Fibroblast of mammary gland (primary cell): ENCODE measurements at regions not wholly inside any gene's neighbourhood (a gene's known extent, or its start where the extent isn't known, plus 50 kb on each side); places are given as distances from the start of the nearest gene placed in this dataset.
"Not testable (repeated sequence)": the region's sequence is repeated elsewhere in the genome, so short reads cannot be mapped to it uniquely, and the experiment has no call there.

Source experiments
- DNase-seq: peaks from one replicate; pipeline ENCODE4 v3.0.0-alpha.2; 2010; ENCODE audit warnings: low read depth
- H3K4me3 ChIP-seq: 2 replicates; pipeline ENCODE4 v1.5.1; 2011; ENCODE audit warnings: low read depth, mild to moderate bottlenecking, low read length, moderate library complexity; ENCODE audit not compliant: control insufficient read depth
- TF ChIP-seq, protein P1 (sequence below): conservative IDR thresholded peaks from 2 replicates; pipeline ENCODE4 v1.5.1; 2011; ENCODE audit warnings: low read depth, low read length, inconsistent platforms; ENCODE audit not compliant: control insufficient read depth, insufficient read depth

DNA sequence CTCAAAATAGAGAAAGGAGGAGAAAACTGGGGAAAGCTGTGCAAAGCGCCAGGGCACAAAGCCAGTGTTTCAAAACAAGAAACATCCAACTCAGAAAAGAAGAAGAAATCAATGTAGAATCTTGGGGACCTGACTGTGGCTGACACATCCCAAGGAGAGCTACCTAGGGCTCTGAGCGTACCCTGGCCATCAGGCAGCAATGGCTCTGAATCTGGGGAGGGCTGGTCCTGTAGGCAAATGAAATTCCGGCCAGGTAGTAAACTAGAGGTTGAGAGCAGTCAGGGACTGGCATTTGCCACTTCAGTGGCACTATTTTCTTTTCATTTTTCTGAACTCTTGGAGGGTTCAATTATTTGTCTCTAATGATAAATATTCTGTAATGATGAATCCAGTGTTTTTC is 525.8 kb downstream of the STK39 start:
- TF ChIP-seq, protein P1, sequence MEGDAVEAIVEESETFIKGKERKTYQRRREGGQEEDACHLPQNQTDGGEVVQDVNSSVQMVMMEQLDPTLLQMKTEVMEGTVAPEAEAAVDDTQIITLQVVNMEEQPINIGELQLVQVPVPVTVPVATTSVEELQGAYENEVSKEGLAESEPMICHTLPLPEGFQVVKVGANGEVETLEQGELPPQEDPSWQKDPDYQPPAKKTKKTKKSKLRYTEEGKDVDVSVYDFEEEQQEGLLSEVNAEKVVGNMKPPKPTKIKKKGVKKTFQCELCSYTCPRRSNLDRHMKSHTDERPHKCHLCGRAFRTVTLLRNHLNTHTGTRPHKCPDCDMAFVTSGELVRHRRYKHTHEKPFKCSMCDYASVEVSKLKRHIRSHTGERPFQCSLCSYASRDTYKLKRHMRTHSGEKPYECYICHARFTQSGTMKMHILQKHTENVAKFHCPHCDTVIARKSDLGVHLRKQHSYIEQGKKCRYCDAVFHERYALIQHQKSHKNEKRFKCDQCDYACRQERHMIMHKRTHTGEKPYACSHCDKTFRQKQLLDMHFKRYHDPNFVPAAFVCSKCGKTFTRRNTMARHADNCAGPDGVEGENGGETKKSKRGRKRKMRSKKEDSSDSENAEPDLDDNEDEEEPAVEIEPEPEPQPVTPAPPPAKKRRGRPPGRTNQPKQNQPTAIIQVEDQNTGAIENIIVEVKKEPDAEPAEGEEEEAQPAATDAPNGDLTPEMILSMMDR: no peak
- DNase-seq: no peak

DNA sequence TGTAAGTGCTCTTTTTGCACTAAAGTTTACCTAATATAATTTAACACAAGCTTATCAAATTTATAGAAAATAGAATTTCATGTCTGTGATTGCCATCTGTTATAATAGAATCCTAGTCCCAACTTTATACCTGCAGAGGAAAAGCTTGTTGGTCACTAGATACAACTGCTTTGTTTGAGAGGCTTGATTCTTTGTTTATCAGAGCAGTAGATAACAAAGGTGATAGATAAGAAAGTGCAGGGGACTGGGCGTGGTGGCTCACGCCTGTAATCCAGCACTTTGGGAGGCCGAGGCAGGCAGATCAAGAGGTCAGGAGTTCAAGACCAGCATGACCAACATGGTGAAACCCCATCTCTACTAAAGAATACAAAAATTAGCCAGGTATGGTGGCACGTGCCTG is 528.0 kb downstream of the STK39 start:
- H3K4me3 ChIP-seq: no peak overlapping the region
- DNase-seq: no peak
- TF ChIP-seq, protein P1: no peak

More for the DNA sequence above, 525.8 kb downstream of the STK39 start:
- no peak overlapping the region for H3K4me3 ChIP-seq

DNA sequence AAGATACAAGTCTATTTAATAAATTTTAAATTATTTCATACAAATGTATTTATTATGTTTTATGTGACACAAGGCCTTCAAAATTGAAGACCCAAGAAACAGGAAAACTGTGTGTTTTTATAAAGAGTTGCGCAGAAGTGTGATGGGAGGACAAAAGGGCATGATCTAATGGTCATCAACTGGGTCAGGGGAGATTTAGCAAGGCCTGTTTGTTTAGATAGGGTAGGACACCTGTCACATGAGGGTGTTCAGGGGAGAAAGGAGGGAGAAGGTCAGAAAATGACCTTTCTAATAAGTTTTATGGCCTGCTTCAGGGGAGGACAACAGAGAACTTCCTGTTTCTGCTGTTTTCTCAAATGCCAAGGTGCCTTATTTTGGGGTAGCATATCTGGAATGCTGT is 528.8 kb downstream of the STK39 start:
- no peak for DNase-seq
- TF ChIP-seq, protein P1: no peak
- H3K4me3 ChIP-seq: no peak overlapping the region

DNA sequence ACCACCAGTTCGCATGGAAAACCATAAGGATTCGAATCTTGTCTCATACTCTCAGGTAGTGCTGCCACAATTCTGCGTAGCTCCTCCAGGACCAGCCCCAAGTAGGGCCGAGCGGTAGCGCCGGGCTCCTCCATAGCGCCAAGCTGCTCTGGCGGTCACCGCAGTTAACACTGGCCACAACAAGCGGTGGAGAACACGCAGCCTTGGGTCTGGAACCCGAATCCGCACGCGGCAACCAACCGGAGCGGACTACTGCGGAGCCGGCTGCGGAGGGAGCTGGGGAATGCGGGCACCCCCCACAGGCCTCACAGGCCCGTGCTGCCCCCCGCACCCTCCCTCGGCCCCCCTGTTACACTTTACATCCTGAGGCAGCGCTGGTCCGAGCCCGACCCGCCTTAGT is 531.5 kb downstream of the STK39 start:
- no peak for DNase-seq
- TF ChIP-seq, protein P1: no peak
- no peak overlapping the region for H3K4me3 ChIP-seq

DNA sequence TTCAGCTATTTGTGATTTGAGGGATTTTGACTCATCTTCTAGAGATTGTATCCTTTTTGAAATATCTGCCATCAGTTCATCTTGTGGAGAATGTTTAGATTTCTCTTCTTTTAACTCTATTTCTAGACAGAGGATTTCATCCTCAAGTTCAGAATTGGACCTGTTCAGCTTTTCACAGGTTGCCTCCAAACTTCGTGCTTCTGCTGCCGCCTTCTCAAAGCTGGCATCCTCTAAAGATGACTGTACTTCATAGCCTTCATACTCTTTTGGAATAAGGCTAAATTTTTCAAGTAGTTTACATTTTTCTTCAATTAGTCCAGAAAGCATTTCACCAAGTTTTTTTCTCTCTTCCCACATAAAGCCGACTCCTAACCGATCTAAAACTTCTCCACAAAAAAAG is 531.9 kb downstream of the STK39 start:
- not testable (repeated sequence) for H3K4me3 ChIP-seq, DNase-seq

DNA sequence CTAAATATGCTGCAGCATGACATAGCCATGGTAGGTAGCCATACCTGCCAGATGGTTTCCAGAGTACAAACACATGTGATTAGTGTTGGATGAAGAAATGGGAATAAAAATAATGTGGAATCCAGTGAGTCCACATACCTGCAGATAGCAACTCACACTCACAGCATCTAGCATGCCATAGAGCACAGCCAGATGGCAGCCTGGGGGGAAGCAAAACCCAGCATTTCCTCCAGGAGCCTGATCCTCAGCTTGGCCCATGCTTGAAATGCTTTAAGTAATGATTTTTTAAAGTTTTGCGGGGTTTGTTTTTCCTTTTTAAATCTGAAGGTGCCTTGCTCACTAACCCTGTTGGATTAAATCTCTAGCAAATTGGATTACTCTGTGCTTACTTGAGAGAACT is 535.1 kb downstream of the STK39 start:
- DNase-seq: no peak
- TF ChIP-seq, protein P1: no peak
- no peak overlapping the region for H3K4me3 ChIP-seq

DNA sequence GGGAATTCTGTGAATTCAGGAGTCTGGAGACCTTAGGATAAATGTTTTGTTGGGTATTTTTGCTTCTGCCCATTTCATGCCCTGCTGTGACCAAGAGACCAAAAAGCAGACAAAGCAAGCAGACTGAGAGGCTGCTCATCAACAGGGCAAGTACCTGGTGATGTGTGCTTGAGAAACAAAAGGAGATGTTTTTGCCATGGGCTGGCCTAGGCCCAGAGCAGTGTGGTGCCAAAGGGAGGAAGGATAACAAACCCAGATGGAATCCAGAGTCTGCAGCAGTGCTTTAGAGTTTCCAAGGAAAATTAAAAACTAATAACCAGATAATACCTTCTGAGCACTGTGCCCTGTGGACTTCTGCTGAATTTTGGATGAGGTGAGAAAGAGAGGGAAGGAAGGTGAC is 538.4 kb downstream of the STK39 start:
- no peak for DNase-seq
- TF ChIP-seq, protein P1: no peak

More for the DNA sequence above, 538.4 kb downstream of the STK39 start:
- no peak overlapping the region for H3K4me3 ChIP-seq
